Tibial nerve (tissue), 3 donors: ENCODE measurements at regions not wholly inside any gene's neighbourhood (a gene's known extent, or its start where the extent isn't known, plus 50 kb on each side); places are given as distances from the start of the nearest gene placed in this dataset.

ENCODE experiments used
- CTCF ChIP-seq, 5 experiments: fragments of 200-600 bp in 3 of 5; fragments of 450-650 bp in 2 of 5; sonication (generic) in 3 of 5; IDR thresholded peaks; one replicate each; pipeline ENCODE4 v1.5.1; 2016 to 2019; ENCODE audit warnings: antibody characterized with exemption in 5 of 5, mild to moderate bottlenecking in 3 of 5, moderate library complexity in 2 of 5
- POLR2A ChIP-seq, 2 donors: fragments of 450-650 bp; IDR thresholded peaks; one replicate each; pipeline ENCODE4 v1.6.1; 2017; ENCODE audit warnings: antibody characterized with exemption in 2 of 2, mild to moderate bottlenecking in 2 of 2, moderate library complexity in 2 of 2

GRCh38 chr1:98516306-98516705 lies 145.2 kb upstream of the SNX7 start:
- TF ChIP-seq POLR2A (IDR thresholded peaks at IDR 0.05) (no peak), CTCF (IDR thresholded peaks at IDR 0.05) (no peak)
